ENCODE measurements at regions not wholly inside any gene's neighbourhood (a gene's known extent, or its start where the extent isn't known, plus 50 kb on each side); places are given as distances from the start of the nearest gene placed in this dataset.
"Not testable (repeated sequence)": the region's sequence is repeated elsewhere in the genome, so short reads cannot be mapped to it uniquely, and the experiment has no call there.

GRCh38 chr1:238776126-238776525 is 610.2 kb upstream of the CHRM3 start:
- ATAC-seq (replicated peaks in 1 of 2) (no peak), DNase-seq (no peak)
- no peak overlapping the region for H3K4me3 Mint-ChIP-seq
- H3K9me3 Mint-ChIP-seq: peaks cover 3 to 4% of the 10 kb centered on the region in 2 donors
- H3K4me1 Mint-ChIP-seq (ENCODE audit: low read depth): no peaks in the 10 kb centered on the region
- H3K36me3 Mint-ChIP-seq (ENCODE audit: insufficient read depth in 2 of 2): no peaks in the 10 kb centered on the region
- no peak overlapping the region for H3K27ac Mint-ChIP-seq
- H3K27me3 Mint-ChIP-seq (ENCODE audit: low read depth): no peaks in the 10 kb centered on the region

GRCh38 chr1:238772322-238772721 is 614.0 kb upstream of the CHRM3 start:
- Mint-ChIP-seq H3K4me3 (no peak overlapping the region), H3K36me3 (ENCODE audit: insufficient read depth in 2 of 2) (no peaks in the 10 kb centered on the region), H3K27ac (no peak overlapping the region), H3K9me3 (peaks cover 0 to 4% of the 10 kb centered on the region in 2 donors), H3K27me3 (ENCODE audit: low read depth) (no peaks in the 10 kb centered on the region), H3K4me1 (ENCODE audit: low read depth) (no peaks in the 10 kb centered on the region)
- ATAC-seq (replicated peaks in 1 of 2) (no peak), DNase-seq (no peak)

GRCh38 chr1:238767321-238767720 is 619.0 kb upstream of the CHRM3 start:
- H3K4me1 Mint-ChIP-seq (ENCODE audit: low read depth): no peaks in the 10 kb centered on the region
- peaks cover 13 to 20% of the 10 kb centered on the region in 2 donors for H3K9me3 Mint-ChIP-seq
- no peak for DNase-seq
- no peak overlapping the region for H3K27ac Mint-ChIP-seq
- H3K4me3 Mint-ChIP-seq: no peak overlapping the region
- no peaks in the 10 kb centered on the region for H3K27me3 Mint-ChIP-seq (ENCODE audit: low read depth)
- no peak for ATAC-seq (replicated peaks in 1 of 2)
- peaks cover 1 to 6% of the 10 kb centered on the region in 2 donors for H3K36me3 Mint-ChIP-seq (ENCODE audit: insufficient read depth in 2 of 2)

GRCh38 chr1:238764779-238765178 is 621.6 kb upstream of the CHRM3 start:
- H3K27me3 Mint-ChIP-seq (ENCODE audit: low read depth): no peaks in the 10 kb centered on the region
- no peak for DNase-seq
- no peak overlapping the region for H3K4me3 Mint-ChIP-seq
- ATAC-seq (replicated peaks in 1 of 2): no peak
- peaks cover 19 to 25% of the 10 kb centered on the region in 2 donors for H3K9me3 Mint-ChIP-seq
- H3K36me3 Mint-ChIP-seq (ENCODE audit: insufficient read depth in 2 of 2): peaks cover 1 to 6% of the 10 kb centered on the region in 2 donors
- H3K4me1 Mint-ChIP-seq (ENCODE audit: low read depth): no peaks in the 10 kb centered on the region
- no peak overlapping the region for H3K27ac Mint-ChIP-seq

GRCh38 chr1:238753252-238753651 is 633.1 kb upstream of the CHRM3 start:
- Mint-ChIP-seq H3K9me3 (peaks cover 9 to 11% of the 10 kb centered on the region in 2 donors), H3K27ac (no peak overlapping the region), H3K36me3 (ENCODE audit: insufficient read depth in 2 of 2) (no peaks in the 10 kb centered on the region), H3K4me1 (ENCODE audit: low read depth) (no peaks in the 10 kb centered on the region), H3K4me3 (no peak overlapping the region), H3K27me3 (ENCODE audit: low read depth) (no peaks in the 10 kb centered on the region)
- no peak for ATAC-seq (replicated peaks in 1 of 2)
- no peak for DNase-seq

GRCh38 chr1:238752327-238752726 is 634.0 kb upstream of the CHRM3 start:
- Mint-ChIP-seq H3K27me3 (ENCODE audit: low read depth) (no peaks in the 10 kb centered on the region), H3K36me3 (ENCODE audit: insufficient read depth in 2 of 2) (no peaks in the 10 kb centered on the region), H3K4me1 (ENCODE audit: low read depth) (no peaks in the 10 kb centered on the region), H3K27ac (no peak overlapping the region), H3K4me3 (no peak overlapping the region), H3K9me3 (peaks cover 9 to 14% of the 10 kb centered on the region in 2 donors)
- no peak for DNase-seq
- no peak for ATAC-seq (replicated peaks in 1 of 2)

- Mint-ChIP-seq H3K4me1 (ENCODE audit: low read depth) (no peaks in the 10 kb centered on the region), H3K27ac (no peak overlapping the region), H3K36me3 (ENCODE audit: insufficient read depth in 2 of 2) (no peaks in the 10 kb centered on the region), H3K27me3 (ENCODE audit: low read depth) (no peaks in the 10 kb centered on the region), H3K9me3 (peaks cover 9 to 12% of the 10 kb centered on the region in 2 donors), H3K4me3 (no peak overlapping the region)
- no peak for ATAC-seq (replicated peaks in 1 of 2)
- no peak for DNase-seq
Measured at GRCh38 chr1:238745069-238745468, 641.3 kb upstream of the CHRM3 start.

- DNase-seq (no peak), ATAC-seq (replicated peaks in 1 of 2) (no peak)
- Mint-ChIP-seq H3K27ac (no peak overlapping the region), H3K4me3 (no peak overlapping the region), H3K4me1 (ENCODE audit: low read depth) (no peaks in the 10 kb centered on the region), H3K27me3 (ENCODE audit: low read depth) (no peaks in the 10 kb centered on the region), H3K36me3 (ENCODE audit: insufficient read depth in 2 of 2) (no peaks in the 10 kb centered on the region), H3K9me3 (peaks cover 5 to 12% of the 10 kb centered on the region in 2 donors)
Measured at GRCh38 chr1:238738892-238739291, 647.5 kb upstream of the CHRM3 start.

GRCh38 chr1:238727670-238728069 is 658.7 kb upstream of the CHRM3 start:
- Mint-ChIP-seq H3K9me3 (peaks cover 3 to 7% of the 10 kb centered on the region in 2 donors), H3K4me1 (ENCODE audit: low read depth) (no peaks in the 10 kb centered on the region), H3K36me3 (ENCODE audit: insufficient read depth in 2 of 2) (peaks cover 1% of the 10 kb centered on the region in 2 donors), H3K27me3 (ENCODE audit: low read depth) (no peaks in the 10 kb centered on the region), H3K27ac (no peak overlapping the region), H3K4me3 (no peak overlapping the region)
- ATAC-seq (replicated peaks in 1 of 2): no peak
- DNase-seq: no peak

- DNase-seq: no peak
Measured at GRCh38 chr1:238722812-238723211, 663.6 kb upstream of the CHRM3 start.

GRCh38 chr1:238710697-238711096 is 675.7 kb upstream of the CHRM3 start:
- Mint-ChIP-seq H3K36me3 (ENCODE audit: insufficient read depth in 2 of 2) (no peaks in the 10 kb centered on the region), H3K4me3 (no peak overlapping the region), H3K27ac (no peak overlapping the region), H3K4me1 (ENCODE audit: low read depth) (no peaks in the 10 kb centered on the region), H3K9me3 (peaks cover 0 to 4% of the 10 kb centered on the region in 2 donors), H3K27me3 (ENCODE audit: low read depth) (no peaks in the 10 kb centered on the region)
- no peak for ATAC-seq (replicated peaks in 1 of 2)
- no peak for DNase-seq

More at GRCh38 chr1:238722812-238723211, 663.6 kb upstream of the CHRM3 start:
- Mint-ChIP-seq H3K27me3 (ENCODE audit: low read depth) (no peaks in the 10 kb centered on the region), H3K9me3 (peaks cover 11 to 15% of the 10 kb centered on the region in 2 donors), H3K4me1 (ENCODE audit: low read depth) (no peaks in the 10 kb centered on the region), H3K4me3 (no peak overlapping the region), H3K36me3 (ENCODE audit: insufficient read depth in 2 of 2) (peaks cover 1% of the 10 kb centered on the region in 2 donors), H3K27ac (no peak overlapping the region)
- ATAC-seq (replicated peaks in 1 of 2): no peak

- no peak overlapping the region for H3K27ac Mint-ChIP-seq
- no peaks in the 10 kb centered on the region for H3K36me3 Mint-ChIP-seq (ENCODE audit: insufficient read depth in 2 of 2)
- no peak overlapping the region for H3K4me3 Mint-ChIP-seq
- ATAC-seq (replicated peaks in 1 of 2): no peak
- H3K4me1 Mint-ChIP-seq (ENCODE audit: low read depth): no peaks in the 10 kb centered on the region
- no peaks in the 10 kb centered on the region for H3K27me3 Mint-ChIP-seq (ENCODE audit: low read depth)
- DNase-seq: no peak
- H3K9me3 Mint-ChIP-seq: peaks cover 6 to 12% of the 10 kb centered on the region in 2 donors
Measured at GRCh38 chr1:238701024-238701423, 685.3 kb upstream of the CHRM3 start.

- no peaks in the 10 kb centered on the region for H3K4me1 Mint-ChIP-seq (ENCODE audit: low read depth)
- ATAC-seq (replicated peaks in 1 of 2): no peak
- H3K27ac Mint-ChIP-seq: no peak overlapping the region
Measured at GRCh38 chr1:238690415-238690814, 696.0 kb upstream of the CHRM3 start.

GRCh38 chr1:238684576-238684975 is 701.8 kb upstream of the CHRM3 start:
- not testable (repeated sequence) for H3K4me1 Mint-ChIP-seq (ENCODE audit: low read depth); ATAC-seq (replicated peaks in 1 of 2); H3K27me3 Mint-ChIP-seq (ENCODE audit: low read depth); DNase-seq; H3K36me3 Mint-ChIP-seq (ENCODE audit: insufficient read depth in 2 of 2); H3K4me3 Mint-ChIP-seq; H3K27ac Mint-ChIP-seq
- peaks cover 8 to 15% of the 10 kb centered on the region in 2 donors for H3K9me3 Mint-ChIP-seq

More at GRCh38 chr1:238690415-238690814, 696.0 kb upstream of the CHRM3 start:
- no peaks in the 10 kb centered on the region for H3K27me3 Mint-ChIP-seq (ENCODE audit: low read depth)
- peaks cover 2 to 12% of the 10 kb centered on the region in 2 donors for H3K9me3 Mint-ChIP-seq
- H3K4me3 Mint-ChIP-seq: no peak overlapping the region
- DNase-seq: no peak
- H3K36me3 Mint-ChIP-seq (ENCODE audit: insufficient read depth in 2 of 2): no peaks in the 10 kb centered on the region

Measured in activated T-cell treated with anti-CD3 and anti-CD28 coated beads, Interleukin-2, amount 50 U/mL, for 72 hours (primary cell).